ENCODE measurements at regions not wholly inside any gene's neighbourhood (a gene's known extent, or its start where the extent isn't known, plus 50 kb on each side); places are given as distances from the start of the nearest gene placed in this dataset.

GRCh38 chr20:19821606-19822005 lies 63.5 kb downstream of the RIN2 start:
- TF ChIP-seq CTCF (conservative IDR thresholded peaks at IDR 0.05), result no peak
- no peak for TF ChIP-seq EZH2 (IDR thresholded peaks at IDR 0.05; ENCODE audit: low read depth)
